ENCODE measurements at regions not wholly inside any gene's neighbourhood (a gene's known extent, or its start where the extent isn't known, plus 50 kb on each side); places are given as distances from the start of the nearest gene placed in this dataset.

GRCh38 chr10:130543794-130544193, 407.6 kb downstream of the GLRX3 start:
- WGBS, 2 donors = 71 to 78% methylated on average over 7 of the region's 7 CpGs
- Histone ChIP-seq H3K9ac (ENCODE audit: insufficient read depth in 1 of 2, low read length in 2 of 2) (no peak overlapping the region), H3K36me3 (ENCODE audit: control insufficient read depth in 4 of 4, insufficient read depth in 4 of 4, low read length in 4 of 4) (no peaks in the 10 kb centered on the region), H3K4me1 (ENCODE audit: control insufficient read depth in 5 of 5, insufficient read depth in 5 of 5, low read length in 5 of 5) (no peaks in the 10 kb centered on the region), H3K4me3 (no peak overlapping the region), H3K9me3 (ENCODE audit: control insufficient read depth in 4 of 4, insufficient read depth in 3 of 4, low read length in 3 of 4) (no peaks in the 10 kb centered on the region), H3K27ac (ENCODE audit: low read depth in 1 of 2, low read length in 1 of 2) (no peak overlapping the region), H3K27me3 (ENCODE audit: control insufficient read depth in 3 of 3, insufficient read depth in 3 of 3, low read length in 2 of 3) (peaks cover 0 to 3% (median 0%) of the 10 kb centered on the region in 3 donors)
- TF ChIP-seq, protein P1, sequence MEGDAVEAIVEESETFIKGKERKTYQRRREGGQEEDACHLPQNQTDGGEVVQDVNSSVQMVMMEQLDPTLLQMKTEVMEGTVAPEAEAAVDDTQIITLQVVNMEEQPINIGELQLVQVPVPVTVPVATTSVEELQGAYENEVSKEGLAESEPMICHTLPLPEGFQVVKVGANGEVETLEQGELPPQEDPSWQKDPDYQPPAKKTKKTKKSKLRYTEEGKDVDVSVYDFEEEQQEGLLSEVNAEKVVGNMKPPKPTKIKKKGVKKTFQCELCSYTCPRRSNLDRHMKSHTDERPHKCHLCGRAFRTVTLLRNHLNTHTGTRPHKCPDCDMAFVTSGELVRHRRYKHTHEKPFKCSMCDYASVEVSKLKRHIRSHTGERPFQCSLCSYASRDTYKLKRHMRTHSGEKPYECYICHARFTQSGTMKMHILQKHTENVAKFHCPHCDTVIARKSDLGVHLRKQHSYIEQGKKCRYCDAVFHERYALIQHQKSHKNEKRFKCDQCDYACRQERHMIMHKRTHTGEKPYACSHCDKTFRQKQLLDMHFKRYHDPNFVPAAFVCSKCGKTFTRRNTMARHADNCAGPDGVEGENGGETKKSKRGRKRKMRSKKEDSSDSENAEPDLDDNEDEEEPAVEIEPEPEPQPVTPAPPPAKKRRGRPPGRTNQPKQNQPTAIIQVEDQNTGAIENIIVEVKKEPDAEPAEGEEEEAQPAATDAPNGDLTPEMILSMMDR (IDR thresholded peaks at IDR 0.05; ENCODE audit: control extremely low read depth, extremely low read depth) = no peak
- DNase-seq = no peak
- no peak for ATAC-seq (ENCODE audit: insufficient read depth, low FRiP score)

- ATAC-seq (ENCODE audit: insufficient read depth, low FRiP score) (no peak), DNase-seq (no peak)
- Histone ChIP-seq H3K27ac (ENCODE audit: low read depth in 1 of 2, low read length in 1 of 2) (no peak overlapping the region), H3K9ac (ENCODE audit: insufficient read depth in 1 of 2, low read length in 2 of 2) (no peak overlapping the region), H3K27me3 (ENCODE audit: control insufficient read depth in 3 of 3, insufficient read depth in 3 of 3, low read length in 2 of 3) (peaks cover 0 to 3% (median 0%) of the 10 kb centered on the region in 3 donors), H3K4me1 (ENCODE audit: control insufficient read depth in 5 of 5, insufficient read depth in 5 of 5, low read length in 5 of 5) (no peaks in the 10 kb centered on the region), H3K9me3 (ENCODE audit: control insufficient read depth in 4 of 4, insufficient read depth in 3 of 4, low read length in 3 of 4) (no peaks in the 10 kb centered on the region), H3K36me3 (ENCODE audit: control insufficient read depth in 4 of 4, insufficient read depth in 4 of 4, low read length in 4 of 4) (no peaks in the 10 kb centered on the region), H3K4me3 (no peak overlapping the region)
- TF ChIP-seq, protein P1 (IDR thresholded peaks at IDR 0.05; ENCODE audit: control extremely low read depth, extremely low read depth) = no peak
- WGBS, 2 donors = 36 to 47% methylated on average over 6 of the region's 6 CpGs
Observed at GRCh38 chr10:130545122-130545521, 408.9 kb downstream of the GLRX3 start.

DNA sequence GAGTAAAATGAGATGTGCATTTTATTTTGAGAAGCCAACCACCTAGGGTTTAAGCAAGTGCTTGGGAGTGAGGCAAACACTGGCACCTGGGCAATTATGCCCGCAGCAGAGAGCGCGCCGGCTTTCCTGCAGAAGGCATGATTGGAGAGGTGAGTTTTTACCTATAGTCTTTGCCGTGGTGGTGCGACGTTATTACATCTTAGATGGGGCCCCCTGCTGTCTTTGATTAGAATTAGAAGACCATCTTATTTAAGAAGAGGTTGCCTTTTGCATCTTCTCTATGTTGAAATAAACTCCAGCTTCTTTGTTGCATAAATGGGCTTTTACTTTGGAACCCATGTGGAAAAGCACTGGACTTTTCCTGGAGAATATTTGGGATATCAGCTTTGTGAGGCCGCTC, 409.5 kb downstream of the GLRX3 start:
- TF ChIP-seq, protein P1 (IDR thresholded peaks at IDR 0.05; ENCODE audit: control extremely low read depth, extremely low read depth) = no peak
- Histone ChIP-seq H3K9ac (ENCODE audit: insufficient read depth in 1 of 2, low read length in 2 of 2) (no peak overlapping the region), H3K4me3 (no peak overlapping the region), H3K27me3 (ENCODE audit: control insufficient read depth in 3 of 3, insufficient read depth in 3 of 3, low read length in 2 of 3) (peaks cover 0 to 5% (median 0%) of the 10 kb centered on the region in 3 donors), H3K27ac (ENCODE audit: low read depth in 1 of 2, low read length in 1 of 2) (no peak overlapping the region), H3K9me3 (ENCODE audit: control insufficient read depth in 4 of 4, insufficient read depth in 3 of 4, low read length in 3 of 4) (no peaks in the 10 kb centered on the region), H3K4me1 (ENCODE audit: control insufficient read depth in 5 of 5, insufficient read depth in 5 of 5, low read length in 5 of 5) (no peaks in the 10 kb centered on the region), H3K36me3 (ENCODE audit: control insufficient read depth in 4 of 4, insufficient read depth in 4 of 4, low read length in 4 of 4) (no peaks in the 10 kb centered on the region)
- 64 to 67% methylated on average over 8 of the region's 8 CpGs for WGBS, 2 donors
- ATAC-seq (ENCODE audit: insufficient read depth, low FRiP score) (no peak), DNase-seq (peak in 2 of 3 donors; percentile 2 to 9)

DNA sequence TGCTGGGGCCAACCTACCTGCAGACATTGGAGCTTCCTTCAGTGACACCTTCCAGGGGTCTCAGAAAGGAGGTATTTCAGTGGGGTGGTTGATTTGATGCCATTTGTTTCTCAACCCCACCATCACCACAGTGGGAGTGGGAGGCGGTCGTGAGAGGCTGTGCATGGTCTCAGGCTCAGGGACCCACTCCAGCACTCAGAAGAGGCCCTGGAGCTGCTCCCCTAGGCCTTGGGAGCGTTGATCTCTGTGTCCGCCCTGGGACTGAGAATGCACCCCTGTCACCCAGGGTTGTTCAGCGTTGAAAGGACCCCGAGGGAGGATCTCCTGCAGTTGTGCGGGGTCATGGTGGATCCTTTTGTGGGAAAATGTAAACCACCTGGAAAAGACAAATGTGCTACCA, 410.6 kb downstream of the GLRX3 start:
- TF ChIP-seq, protein P1 (IDR thresholded peaks at IDR 0.05; ENCODE audit: control extremely low read depth, extremely low read depth) = no peak
- peaks cover 0 to 7% (median 0%) of the 10 kb centered on the region in 3 donors for H3K27me3 ChIP-seq (ENCODE audit: control insufficient read depth in 3 of 3, insufficient read depth in 3 of 3, low read length in 2 of 3)
- H3K4me1 ChIP-seq (ENCODE audit: control insufficient read depth in 5 of 5, insufficient read depth in 5 of 5, low read length in 5 of 5) = no peaks in the 10 kb centered on the region
- DNase-seq (no peak), ATAC-seq (ENCODE audit: insufficient read depth, low FRiP score) (no peak)
- WGBS, 2 donors = 80 to 85% methylated on average over 7 of the region's 7 CpGs
- no peak overlapping the region for H3K27ac ChIP-seq (ENCODE audit: low read depth in 1 of 2, low read length in 1 of 2)
- H3K9me3 ChIP-seq (ENCODE audit: control insufficient read depth in 4 of 4, insufficient read depth in 3 of 4, low read length in 3 of 4) = no peaks in the 10 kb centered on the region
- H3K36me3 ChIP-seq (ENCODE audit: control insufficient read depth in 4 of 4, insufficient read depth in 4 of 4, low read length in 4 of 4) = no peaks in the 10 kb centered on the region
- H3K9ac ChIP-seq (ENCODE audit: insufficient read depth in 1 of 2, low read length in 2 of 2) = no peak overlapping the region
- no peak overlapping the region for H3K4me3 ChIP-seq
